Gastroesophageal sphincter (tissue), 3 donors: ENCODE measurements at regions not wholly inside any gene's neighbourhood (a gene's known extent, or its start where the extent isn't known, plus 50 kb on each side); places are given as distances from the start of the nearest gene placed in this dataset.

Experiments used
- CTCF ChIP-seq, 4 experiments: fragments of 200-600 bp in 2 of 4; fragments of 450-650 bp in 2 of 4; sonication (generic) in 1 of 4; IDR thresholded peaks; one replicate each; pipeline ENCODE4 v1.5.1; 2017 to 2019; ENCODE audit warnings: antibody characterized with exemption in 4 of 4, mild to moderate bottlenecking in 2 of 4, moderate library complexity in 2 of 4
- POLR2A ChIP-seq, 2 donors: fragments of 450-650 bp; IDR thresholded peaks; one replicate each; pipeline ENCODE4 v1.6.1; 2017; ENCODE audit warnings: antibody characterized with exemption in 2 of 2, mild to moderate bottlenecking in 2 of 2, moderate library complexity in 1 of 2
- POLR2AphosphoS5 ChIP-seq: sonication (generic); formaldehyde crosslinking; IDR thresholded peaks from one replicate; pipeline ENCODE4 v1.6.1; 2017; ENCODE audit warnings: antibody characterized with exemption

GRCh38 chr1:221169447-221169889 is 290.2 kb downstream of the HLX start:
- TF ChIP-seq CTCF (IDR thresholded peaks at IDR 0.05) = no peak
- no peak for TF ChIP-seq POLR2AphosphoS5
- TF ChIP-seq POLR2A (IDR thresholded peaks at IDR 0.05) = no peak
